GM23338 (cell line): ENCODE measurements at regions not wholly inside any gene's neighbourhood (a gene's known extent, or its start where the extent isn't known, plus 50 kb on each side); places are given as distances from the start of the nearest gene placed in this dataset.

Experiments
- ATAC-seq: fragments of 200-7000 bp; cut with Tn5 transposase; 3 replicates; pipeline ENCODE4 v1.9.1; 2020
- DNase-seq: peaks from one replicate; pipeline ENCODE4 v3.0.0-alpha.2; 2015; ENCODE audit warnings: low spot score
- H2AFZ ChIP-seq: fragments of 200-600 bp; sonication (generic); 2 replicates; pipeline ENCODE4 v1.8.0; 2016; ENCODE audit warnings: antibody characterized with exemption, mild to moderate bottlenecking, moderate library complexity
- H3F3A ChIP-seq: fragments of 200-600 bp; sonication (generic); replicated peaks from 2 replicates; pipeline ENCODE4 v1.8.0; 2017; ENCODE audit warnings: antibody characterized with exemption, mixed run types, low read depth
- H3K27ac ChIP-seq: fragments of 200-600 bp; sonication (generic); 2 replicates; pipeline ENCODE4 v1.6.1; 2016; ENCODE audit warnings: low read depth
- H3K27me3 ChIP-seq: fragments of 200-600 bp; sonication (generic); 2 replicates; pipeline ENCODE4 v1.8.0; 2016; ENCODE audit warnings: mild to moderate bottlenecking, mixed run types, moderate library complexity; ENCODE audit not compliant: insufficient read depth
- H3K36me3 ChIP-seq: fragments of 200-600 bp; sonication (generic); 2 replicates; pipeline ENCODE4 v1.8.0; 2016; ENCODE audit warnings: mild to moderate bottlenecking; ENCODE audit not compliant: insufficient read depth
- H3K4me1 ChIP-seq: fragments of 200-600 bp; sonication (generic); 2 replicates; pipeline ENCODE4 v1.8.0; 2016; ENCODE audit warnings: mild to moderate bottlenecking, moderate library complexity; ENCODE audit not compliant: insufficient read depth
- H3K4me2 ChIP-seq: fragments of 200-600 bp; sonication (generic); 2 replicates; pipeline ENCODE4 v1.7.1; 2017; ENCODE audit warnings: mixed run types
- H3K4me3 ChIP-seq: fragments of 200-600 bp; sonication (generic); 2 replicates; pipeline ENCODE4 v1.6.1; 2016; ENCODE audit warnings: mixed run types
- H3K79me2 ChIP-seq: fragments of 200-600 bp; sonication (generic); replicated peaks from 2 replicates; pipeline ENCODE4 v1.8.0; 2017; ENCODE audit warnings: mild to moderate bottlenecking; ENCODE audit not compliant: insufficient read depth
- H3K9me2 ChIP-seq: fragments of 200-600 bp; sonication (generic); 2 replicates; pipeline ENCODE4 v1.8.0; 2017; ENCODE audit not compliant: insufficient read depth
- H4K20me1 ChIP-seq: fragments of 200-600 bp; sonication (generic); replicated peaks from 2 replicates; pipeline ENCODE4 v1.8.0; 2017; ENCODE audit warnings: mild to moderate bottlenecking; ENCODE audit not compliant: insufficient read depth
- H3K27ac Mint-ChIP-seq: 2 replicates; pipeline ENCODE4 v1.8.0; 2020; ENCODE audit warnings: inconsistent platforms, mild to moderate bottlenecking, moderate library complexity, mixed read lengths
- H3K27me3 Mint-ChIP-seq: 3 replicates; pipeline ENCODE4 v1.8.0; 2022; ENCODE audit warnings: low read depth, mild to moderate bottlenecking, moderate library complexity, mixed read lengths, inconsistent platforms; ENCODE audit not compliant: insufficient read depth, poor library complexity
- H3K36me3 Mint-ChIP-seq: 3 replicates; pipeline ENCODE4 v1.8.0; 2021; ENCODE audit warnings: low read depth, mild to moderate bottlenecking, inconsistent platforms, moderate library complexity, mixed read lengths
- H3K4me1 Mint-ChIP-seq: 3 replicates; pipeline ENCODE4 v1.8.0; 2020; ENCODE audit warnings: mild to moderate bottlenecking, inconsistent platforms, mixed read lengths
- H3K4me3 Mint-ChIP-seq: 3 replicates; pipeline ENCODE4 v1.8.0; 2021; ENCODE audit warnings: moderate library complexity, mild to moderate bottlenecking, inconsistent platforms, mixed read lengths
- H3K9me3 Mint-ChIP-seq: 3 replicates; pipeline ENCODE4 v1.8.0; 2020; ENCODE audit warnings: moderate library complexity, mild to moderate bottlenecking, inconsistent platforms, mixed read lengths
- CREB1 ChIP-seq: fragments of 250-450 bp; sonication (Bioruptor Pico); IDR thresholded peaks from 2 replicates; pipeline ENCODE4 v1.5.0; 2020; ENCODE audit warnings: low read depth, mild to moderate bottlenecking, moderate library complexity
- EZH2 ChIP-seq: fragments of 200-600 bp; sonication (generic); IDR thresholded peaks from one replicate; pipeline ENCODE4 v1.8.0; 2017; ENCODE audit warnings: antibody characterized with exemption, mild to moderate bottlenecking, low read depth; ENCODE audit not compliant: unreplicated experiment
- JUNB ChIP-seq: IDR thresholded peaks from one replicate; pipeline ENCODE4 v1.6.1; 2016; ENCODE audit warnings: antibody characterized with exemption; ENCODE audit not compliant: unreplicated experiment
- NANOG ChIP-seq: IDR thresholded peaks from 2 replicates; pipeline ENCODE4 v1.6.1; 2016; ENCODE audit warnings: antibody characterized with exemption, borderline replicate concordance
- POLR2AphosphoS5 ChIP-seq: IDR thresholded peaks from 2 replicates; pipeline ENCODE4 v1.6.1; 2016; ENCODE audit warnings: antibody characterized with exemption, low read depth
- ZNF114 ChIP-seq: fragments of 250-450 bp; sonication (Bioruptor Pico); IDR thresholded peaks from 2 replicates; pipeline ENCODE4 v1.5.0; 2020; ENCODE audit warnings: mild to moderate bottlenecking, moderate library complexity
- TF ChIP-seq, protein P1 (sequence below): IDR thresholded peaks from one replicate; pipeline ENCODE4 v1.6.1; 2018; ENCODE audit warnings: antibody characterized with exemption; ENCODE audit not compliant: unreplicated experiment
- TF ChIP-seq, protein P2 (sequence below): IDR thresholded peaks from 2 replicates; pipeline ENCODE4 v1.6.1; 2016; ENCODE audit warnings: antibody characterized with exemption

DNA sequence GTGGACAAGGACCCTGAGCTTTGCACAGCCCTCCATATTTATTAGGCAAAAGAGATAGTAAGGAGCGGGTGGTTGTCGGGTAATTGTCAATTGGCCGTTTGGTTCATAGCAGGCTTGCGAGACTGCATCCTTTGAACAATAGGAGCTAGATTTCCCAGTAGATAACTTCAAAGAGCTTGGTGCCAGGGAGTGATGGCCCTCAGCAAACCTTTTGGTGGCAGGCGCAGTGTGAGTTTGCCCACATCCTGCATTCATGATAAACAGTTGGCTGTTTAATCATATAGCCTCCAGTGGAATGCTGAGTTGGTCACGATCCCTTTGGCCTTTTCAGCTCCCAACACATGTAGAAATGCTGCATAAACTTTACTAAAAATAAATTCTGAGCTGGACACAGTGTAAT lies 156.9 kb downstream of the AKR1D1 start:
- Histone ChIP-seq H3K79me2 (no peaks in the 10 kb centered on the region), H3K36me3 (peaks cover 6% of the 10 kb centered on the region; the same call in 1 of the 2 replicates), H3F3A (no peaks in the 10 kb centered on the region), H2AFZ (no peak overlapping the region), H3K4me1 (no peaks in the 10 kb centered on the region), H3K27me3 (no peaks in the 10 kb centered on the region), H3K4me2 (no peak overlapping the region), H3K9me2 (no peaks in the 10 kb centered on the region), H4K20me1 (no peaks in the 10 kb centered on the region), H3K4me3 (no peak overlapping the region), H3K27ac (no peak overlapping the region)
- Mint-ChIP-seq H3K36me3 (peaks cover 49% of the 10 kb centered on the region), H3K4me1 (no peaks in the 10 kb centered on the region), H3K4me3 (no peak overlapping the region), H3K27ac (no peak overlapping the region), H3K9me3 (peaks cover 43% of the 10 kb centered on the region), H3K27me3 (peaks cover 2% of the 10 kb centered on the region)
- TF ChIP-seq JUNB (no peak), ZNF114 (no peak), POLR2AphosphoS5 (no peak), NANOG (no peak)
- TF ChIP-seq, protein P1, sequence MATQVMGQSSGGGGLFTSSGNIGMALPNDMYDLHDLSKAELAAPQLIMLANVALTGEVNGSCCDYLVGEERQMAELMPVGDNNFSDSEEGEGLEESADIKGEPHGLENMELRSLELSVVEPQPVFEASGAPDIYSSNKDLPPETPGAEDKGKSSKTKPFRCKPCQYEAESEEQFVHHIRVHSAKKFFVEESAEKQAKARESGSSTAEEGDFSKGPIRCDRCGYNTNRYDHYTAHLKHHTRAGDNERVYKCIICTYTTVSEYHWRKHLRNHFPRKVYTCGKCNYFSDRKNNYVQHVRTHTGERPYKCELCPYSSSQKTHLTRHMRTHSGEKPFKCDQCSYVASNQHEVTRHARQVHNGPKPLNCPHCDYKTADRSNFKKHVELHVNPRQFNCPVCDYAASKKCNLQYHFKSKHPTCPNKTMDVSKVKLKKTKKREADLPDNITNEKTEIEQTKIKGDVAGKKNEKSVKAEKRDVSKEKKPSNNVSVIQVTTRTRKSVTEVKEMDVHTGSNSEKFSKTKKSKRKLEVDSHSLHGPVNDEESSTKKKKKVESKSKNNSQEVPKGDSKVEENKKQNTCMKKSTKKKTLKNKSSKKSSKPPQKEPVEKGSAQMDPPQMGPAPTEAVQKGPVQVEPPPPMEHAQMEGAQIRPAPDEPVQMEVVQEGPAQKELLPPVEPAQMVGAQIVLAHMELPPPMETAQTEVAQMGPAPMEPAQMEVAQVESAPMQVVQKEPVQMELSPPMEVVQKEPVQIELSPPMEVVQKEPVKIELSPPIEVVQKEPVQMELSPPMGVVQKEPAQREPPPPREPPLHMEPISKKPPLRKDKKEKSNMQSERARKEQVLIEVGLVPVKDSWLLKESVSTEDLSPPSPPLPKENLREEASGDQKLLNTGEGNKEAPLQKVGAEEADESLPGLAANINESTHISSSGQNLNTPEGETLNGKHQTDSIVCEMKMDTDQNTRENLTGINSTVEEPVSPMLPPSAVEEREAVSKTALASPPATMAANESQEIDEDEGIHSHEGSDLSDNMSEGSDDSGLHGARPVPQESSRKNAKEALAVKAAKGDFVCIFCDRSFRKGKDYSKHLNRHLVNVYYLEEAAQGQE: no peak
- TF ChIP-seq, protein P2, sequence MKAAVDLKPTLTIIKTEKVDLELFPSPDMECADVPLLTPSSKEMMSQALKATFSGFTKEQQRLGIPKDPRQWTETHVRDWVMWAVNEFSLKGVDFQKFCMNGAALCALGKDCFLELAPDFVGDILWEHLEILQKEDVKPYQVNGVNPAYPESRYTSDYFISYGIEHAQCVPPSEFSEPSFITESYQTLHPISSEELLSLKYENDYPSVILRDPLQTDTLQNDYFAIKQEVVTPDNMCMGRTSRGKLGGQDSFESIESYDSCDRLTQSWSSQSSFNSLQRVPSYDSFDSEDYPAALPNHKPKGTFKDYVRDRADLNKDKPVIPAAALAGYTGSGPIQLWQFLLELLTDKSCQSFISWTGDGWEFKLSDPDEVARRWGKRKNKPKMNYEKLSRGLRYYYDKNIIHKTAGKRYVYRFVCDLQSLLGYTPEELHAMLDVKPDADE: no peak
- ATAC-seq (no peak), DNase-seq (no peak)

GRCh38 chr7:138235207-138235606 lies 158.9 kb downstream of the AKR1D1 start:
- no peak overlapping the region for H3K4me2 ChIP-seq
- TF ChIP-seq EZH2 (no peak), CREB1 (CRISPR knock-in tag) (no peak)
- no peaks in the 10 kb centered on the region for H3K27me3 Mint-ChIP-seq
- no peak overlapping the region for H2AFZ ChIP-seq
- H3K4me1 Mint-ChIP-seq: no peaks in the 10 kb centered on the region
- H3K27ac ChIP-seq: no peak overlapping the region
- H3K36me3 Mint-ChIP-seq: peaks cover 62% of the 10 kb centered on the region
- H3K4me1 ChIP-seq: no peaks in the 10 kb centered on the region
- no peaks in the 10 kb centered on the region for H4K20me1 ChIP-seq
- H3F3A ChIP-seq: no peaks in the 10 kb centered on the region
- no peaks in the 10 kb centered on the region for H3K27me3 ChIP-seq
- DNase-seq (no peak), ATAC-seq (no peak)
- H3K79me2 ChIP-seq: no peaks in the 10 kb centered on the region
- H3K9me3 Mint-ChIP-seq: peaks cover 52% of the 10 kb centered on the region
- H3K36me3 ChIP-seq: peaks cover 10% of the 10 kb centered on the region; the same call in 1 of the 2 replicates
- no peak overlapping the region for H3K27ac Mint-ChIP-seq
- no peak overlapping the region for H3K4me3 Mint-ChIP-seq
- H3K9me2 ChIP-seq: no peaks in the 10 kb centered on the region; the same call in 1 of the 2 replicates
- H3K4me3 ChIP-seq: no peak overlapping the region
